ENCODE measurements at regions not wholly inside any gene's neighbourhood (a gene's known extent, or its start where the extent isn't known, plus 50 kb on each side); places are given as distances from the start of the nearest gene placed in this dataset.

GRCh38 chr1:14363707-14364413, 234.6 kb upstream of the KAZN start:
- TF ChIP-seq CTCF (conservative IDR thresholded peaks at IDR 0.05; ENCODE audit: low read depth, low read length) (peak; percentile 34; the same call in 1 of the 2 replicates), EZH2 (IDR thresholded peaks at IDR 0.05; ENCODE audit: borderline replicate concordance, low read depth, low read length, poor library complexity, severe bottlenecking) (no peak)

All from A673 (cell line).